ENCODE measurements at regions not wholly inside any gene's neighbourhood (a gene's known extent, or its start where the extent isn't known, plus 50 kb on each side); places are given as distances from the start of the nearest gene placed in this dataset.

DNA sequence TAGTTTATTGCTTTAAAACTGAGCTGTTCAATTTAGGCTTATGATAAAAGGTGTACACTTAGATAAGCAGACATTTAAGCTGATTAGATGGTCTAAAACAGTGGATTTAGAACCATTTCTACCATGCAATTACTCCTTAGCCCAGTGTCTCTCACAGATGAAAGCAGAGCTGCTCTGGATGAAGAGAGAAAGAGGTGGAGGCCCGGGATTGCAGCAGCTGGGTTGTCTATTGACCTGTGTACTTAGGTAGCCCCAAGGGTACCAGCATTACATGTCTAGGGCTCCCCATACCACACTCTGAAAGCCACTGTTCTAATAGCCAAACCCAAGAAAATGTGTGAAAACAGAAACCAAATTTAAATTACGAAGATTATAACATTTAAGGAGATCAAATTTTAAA is 86.0 kb upstream of the GIMD1 start:
- no peaks in the 10 kb centered on the region for H3F3A ChIP-seq (ENCODE audit: insufficient read depth, low read length)
- no peak overlapping the region for H3K27ac ChIP-seq (ENCODE audit: low read length)
- no peaks in the 10 kb centered on the region for H3K79me2 ChIP-seq (ENCODE audit: low read length)
- H4K20me1 ChIP-seq (ENCODE audit: insufficient read depth, low read length): no peaks in the 10 kb centered on the region
- no peaks in the 10 kb centered on the region for H3K4me1 ChIP-seq (ENCODE audit: low read length)
- no peaks in the 10 kb centered on the region for H3K9me3 ChIP-seq (replicated peaks; ENCODE audit: insufficient read depth, low read length)
- TF ChIP-seq EZH2phosphoT487 (IDR thresholded peaks at IDR 0.05; ENCODE audit: low read length): no peak
- no peak for TF ChIP-seq EZH2 (optimal IDR thresholded peaks at IDR 0.05; ENCODE audit: low read depth, low read length)
- TF ChIP-seq, protein P1, sequence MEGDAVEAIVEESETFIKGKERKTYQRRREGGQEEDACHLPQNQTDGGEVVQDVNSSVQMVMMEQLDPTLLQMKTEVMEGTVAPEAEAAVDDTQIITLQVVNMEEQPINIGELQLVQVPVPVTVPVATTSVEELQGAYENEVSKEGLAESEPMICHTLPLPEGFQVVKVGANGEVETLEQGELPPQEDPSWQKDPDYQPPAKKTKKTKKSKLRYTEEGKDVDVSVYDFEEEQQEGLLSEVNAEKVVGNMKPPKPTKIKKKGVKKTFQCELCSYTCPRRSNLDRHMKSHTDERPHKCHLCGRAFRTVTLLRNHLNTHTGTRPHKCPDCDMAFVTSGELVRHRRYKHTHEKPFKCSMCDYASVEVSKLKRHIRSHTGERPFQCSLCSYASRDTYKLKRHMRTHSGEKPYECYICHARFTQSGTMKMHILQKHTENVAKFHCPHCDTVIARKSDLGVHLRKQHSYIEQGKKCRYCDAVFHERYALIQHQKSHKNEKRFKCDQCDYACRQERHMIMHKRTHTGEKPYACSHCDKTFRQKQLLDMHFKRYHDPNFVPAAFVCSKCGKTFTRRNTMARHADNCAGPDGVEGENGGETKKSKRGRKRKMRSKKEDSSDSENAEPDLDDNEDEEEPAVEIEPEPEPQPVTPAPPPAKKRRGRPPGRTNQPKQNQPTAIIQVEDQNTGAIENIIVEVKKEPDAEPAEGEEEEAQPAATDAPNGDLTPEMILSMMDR (IDR thresholded peaks at IDR 0.05; ENCODE audit: low read length): no peak
- no peaks in the 10 kb centered on the region for H3K9me2 ChIP-seq (replicated peaks; ENCODE audit: insufficient read depth, low read length)
- H3K36me3 ChIP-seq (replicated peaks; ENCODE audit: insufficient read depth, low read length): no peaks in the 10 kb centered on the region
- no peak overlapping the region for H3K4me2 ChIP-seq (ENCODE audit: low read depth, low read length)
- DNase-seq: no peak
- no peak overlapping the region for H3K4me3 ChIP-seq (ENCODE audit: low read length)
- no peaks in the 10 kb centered on the region for H3K27me3 ChIP-seq (replicated peaks; ENCODE audit: insufficient read depth, low read length)
- no peak overlapping the region for H3K9ac ChIP-seq (ENCODE audit: low read length)
- H2AFZ ChIP-seq (ENCODE audit: low read length): no peak overlapping the region

DNA sequence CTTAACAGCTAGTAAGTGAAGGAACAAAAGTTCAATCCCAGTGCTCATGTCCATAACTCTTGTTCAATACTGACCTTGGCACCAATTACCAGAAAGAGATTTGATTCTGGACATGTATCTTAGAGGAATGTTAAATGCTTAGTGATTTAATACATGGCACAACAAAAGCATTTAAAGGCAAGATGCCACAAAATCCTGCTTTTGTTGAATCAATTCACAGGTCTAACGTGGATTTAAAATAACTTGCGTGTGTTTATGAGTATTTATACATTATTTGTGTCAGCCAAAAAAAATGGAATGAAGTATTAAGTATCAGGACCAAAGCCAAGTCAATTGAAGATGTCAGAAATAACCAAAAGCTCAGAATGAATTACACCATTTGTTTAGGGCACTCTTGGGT is 85.4 kb upstream of the GIMD1 start:
- Histone ChIP-seq H3K4me1 (ENCODE audit: low read length) (no peaks in the 10 kb centered on the region), H3K79me2 (ENCODE audit: low read length) (no peaks in the 10 kb centered on the region), H3K27ac (ENCODE audit: low read length) (no peak overlapping the region), H4K20me1 (ENCODE audit: insufficient read depth, low read length) (no peaks in the 10 kb centered on the region), H3K9me3 (replicated peaks; ENCODE audit: insufficient read depth, low read length) (no peaks in the 10 kb centered on the region), H3K4me2 (ENCODE audit: low read depth, low read length) (no peak overlapping the region), H3K9ac (ENCODE audit: low read length) (no peak overlapping the region), H3K36me3 (replicated peaks; ENCODE audit: insufficient read depth, low read length) (no peaks in the 10 kb centered on the region), H3K27me3 (replicated peaks; ENCODE audit: insufficient read depth, low read length) (no peaks in the 10 kb centered on the region), H2AFZ (ENCODE audit: low read length) (no peak overlapping the region), H3F3A (ENCODE audit: insufficient read depth, low read length) (no peaks in the 10 kb centered on the region), H3K9me2 (replicated peaks; ENCODE audit: insufficient read depth, low read length) (no peaks in the 10 kb centered on the region), H3K4me3 (ENCODE audit: low read length) (no peak overlapping the region)
- DNase-seq: no peak
- TF ChIP-seq EZH2 (optimal IDR thresholded peaks at IDR 0.05; ENCODE audit: low read depth, low read length): no peak
- TF ChIP-seq EZH2phosphoT487 (IDR thresholded peaks at IDR 0.05; ENCODE audit: low read length): no peak

DNA sequence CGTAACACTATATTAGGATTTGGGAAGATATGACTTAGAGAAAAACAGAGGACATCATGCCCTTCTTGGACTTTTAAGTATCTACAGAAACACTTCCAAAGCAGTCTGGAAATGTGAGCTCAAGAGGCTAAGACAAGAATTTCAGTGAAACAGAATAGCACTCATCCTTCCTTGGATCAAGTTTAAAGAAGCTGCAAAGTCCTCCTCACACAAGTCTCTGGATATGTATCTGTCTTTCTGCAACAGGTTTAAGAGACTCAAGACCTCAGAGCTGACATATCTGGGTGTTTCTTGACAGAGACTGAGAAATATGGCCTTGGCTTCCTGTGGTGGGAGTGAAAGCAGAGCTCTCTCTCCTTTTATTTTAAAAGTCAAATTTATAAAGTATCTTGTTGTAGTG is 82.5 kb upstream of the GIMD1 start:
- Histone ChIP-seq H2AFZ (ENCODE audit: low read length) (no peak overlapping the region), H3K79me2 (ENCODE audit: low read length) (no peaks in the 10 kb centered on the region), H3K4me1 (ENCODE audit: low read length) (no peaks in the 10 kb centered on the region), H3K9ac (ENCODE audit: low read length) (no peak overlapping the region), H3F3A (ENCODE audit: insufficient read depth, low read length) (no peaks in the 10 kb centered on the region), H3K9me3 (replicated peaks; ENCODE audit: insufficient read depth, low read length) (no peaks in the 10 kb centered on the region), H3K27ac (ENCODE audit: low read length) (no peak overlapping the region), H3K9me2 (replicated peaks; ENCODE audit: insufficient read depth, low read length) (no peaks in the 10 kb centered on the region), H3K4me2 (ENCODE audit: low read depth, low read length) (no peak overlapping the region), H3K36me3 (replicated peaks; ENCODE audit: insufficient read depth, low read length) (no peaks in the 10 kb centered on the region), H4K20me1 (ENCODE audit: insufficient read depth, low read length) (no peaks in the 10 kb centered on the region), H3K27me3 (replicated peaks; ENCODE audit: insufficient read depth, low read length) (no peaks in the 10 kb centered on the region), H3K4me3 (ENCODE audit: low read length) (no peak overlapping the region)
- no peak for DNase-seq
- TF ChIP-seq, protein P1 (IDR thresholded peaks at IDR 0.05; ENCODE audit: low read length): no peak
- TF ChIP-seq EZH2phosphoT487 (IDR thresholded peaks at IDR 0.05; ENCODE audit: low read length) (no peak), EZH2 (optimal IDR thresholded peaks at IDR 0.05; ENCODE audit: low read depth, low read length) (no peak)

DNA sequence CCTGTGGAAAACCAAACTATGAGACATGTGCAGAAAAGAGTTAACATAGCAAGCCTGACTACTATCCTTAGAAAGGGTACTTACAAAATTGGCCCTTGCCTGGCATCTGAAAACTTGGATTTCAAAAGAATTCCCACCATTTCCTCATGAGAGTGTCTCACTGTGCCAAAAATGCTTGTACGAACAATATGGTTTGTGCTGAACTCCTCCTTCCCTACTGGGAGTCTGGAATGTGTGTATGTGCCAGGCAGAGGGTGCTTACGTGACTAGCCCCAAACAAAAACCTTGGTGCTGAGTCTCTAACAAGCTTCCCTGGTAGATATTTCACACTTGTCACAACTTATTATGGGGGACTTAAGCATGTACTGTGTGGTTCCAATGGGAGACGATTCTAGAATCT is 81.7 kb upstream of the GIMD1 start:
- no peak for DNase-seq
- Histone ChIP-seq H3K79me2 (ENCODE audit: low read length) (no peaks in the 10 kb centered on the region), H3K9me3 (replicated peaks; ENCODE audit: insufficient read depth, low read length) (no peaks in the 10 kb centered on the region), H3F3A (ENCODE audit: insufficient read depth, low read length) (no peaks in the 10 kb centered on the region), H3K4me1 (ENCODE audit: low read length) (no peaks in the 10 kb centered on the region), H3K4me2 (ENCODE audit: low read depth, low read length) (no peak overlapping the region), H4K20me1 (ENCODE audit: insufficient read depth, low read length) (no peaks in the 10 kb centered on the region), H3K36me3 (replicated peaks; ENCODE audit: insufficient read depth, low read length) (no peaks in the 10 kb centered on the region), H3K9me2 (replicated peaks; ENCODE audit: insufficient read depth, low read length) (no peaks in the 10 kb centered on the region), H3K9ac (ENCODE audit: low read length) (no peak overlapping the region), H3K4me3 (ENCODE audit: low read length) (no peak overlapping the region), H2AFZ (ENCODE audit: low read length) (no peak overlapping the region), H3K27me3 (replicated peaks; ENCODE audit: insufficient read depth, low read length) (no peaks in the 10 kb centered on the region), H3K27ac (ENCODE audit: low read length) (no peak overlapping the region)
- TF ChIP-seq EZH2phosphoT487 (IDR thresholded peaks at IDR 0.05; ENCODE audit: low read length): no peak
- TF ChIP-seq EZH2 (optimal IDR thresholded peaks at IDR 0.05; ENCODE audit: low read depth, low read length): no peak
- TF ChIP-seq, protein P1 (IDR thresholded peaks at IDR 0.05; ENCODE audit: low read length): no peak

All from MM.1S (cell line).